ENCODE measurements at regions not wholly inside any gene's neighbourhood (a gene's known extent, or its start where the extent isn't known, plus 50 kb on each side); places are given as distances from the start of the nearest gene placed in this dataset.

DNA sequence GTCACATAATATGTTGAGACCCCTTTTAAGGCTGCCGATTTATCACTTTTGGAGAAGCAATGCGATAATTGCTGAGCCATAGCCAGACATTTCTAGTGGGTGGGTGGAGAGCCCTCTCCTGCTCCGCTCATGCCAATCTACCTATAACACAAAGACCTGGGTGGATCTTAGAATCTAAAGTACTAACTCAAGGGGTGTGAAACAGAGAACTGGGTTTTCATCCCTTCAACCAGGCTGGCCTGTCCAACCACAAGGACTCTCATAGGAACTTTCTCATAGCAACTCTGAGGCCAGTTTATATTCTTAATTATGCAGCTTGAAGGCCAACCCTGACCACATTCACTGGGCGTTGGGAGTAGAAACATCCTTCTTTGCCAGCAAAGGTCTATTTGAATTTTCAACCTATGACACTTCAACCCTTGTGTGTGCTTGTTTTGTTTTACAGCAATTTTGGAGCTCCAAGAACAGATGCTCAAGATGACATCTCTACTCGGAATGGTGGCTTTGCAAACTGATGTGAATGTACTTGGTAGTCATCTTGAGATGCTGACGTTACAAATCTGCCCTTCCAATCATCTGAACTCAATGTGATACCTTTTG lies 1198.2 kb upstream of the AUTS2 start:
- TF ChIP-seq POLR2AphosphoS5 (IDR thresholded peaks at IDR 0.05): no peak
- TF ChIP-seq, protein P1, sequence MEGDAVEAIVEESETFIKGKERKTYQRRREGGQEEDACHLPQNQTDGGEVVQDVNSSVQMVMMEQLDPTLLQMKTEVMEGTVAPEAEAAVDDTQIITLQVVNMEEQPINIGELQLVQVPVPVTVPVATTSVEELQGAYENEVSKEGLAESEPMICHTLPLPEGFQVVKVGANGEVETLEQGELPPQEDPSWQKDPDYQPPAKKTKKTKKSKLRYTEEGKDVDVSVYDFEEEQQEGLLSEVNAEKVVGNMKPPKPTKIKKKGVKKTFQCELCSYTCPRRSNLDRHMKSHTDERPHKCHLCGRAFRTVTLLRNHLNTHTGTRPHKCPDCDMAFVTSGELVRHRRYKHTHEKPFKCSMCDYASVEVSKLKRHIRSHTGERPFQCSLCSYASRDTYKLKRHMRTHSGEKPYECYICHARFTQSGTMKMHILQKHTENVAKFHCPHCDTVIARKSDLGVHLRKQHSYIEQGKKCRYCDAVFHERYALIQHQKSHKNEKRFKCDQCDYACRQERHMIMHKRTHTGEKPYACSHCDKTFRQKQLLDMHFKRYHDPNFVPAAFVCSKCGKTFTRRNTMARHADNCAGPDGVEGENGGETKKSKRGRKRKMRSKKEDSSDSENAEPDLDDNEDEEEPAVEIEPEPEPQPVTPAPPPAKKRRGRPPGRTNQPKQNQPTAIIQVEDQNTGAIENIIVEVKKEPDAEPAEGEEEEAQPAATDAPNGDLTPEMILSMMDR (IDR thresholded peaks at IDR 0.05): no peak
- TF ChIP-seq POLR2A (IDR thresholded peaks at IDR 0.05; ENCODE audit: low read depth): no peak

All from esophagus muscularis mucosa (tissue), 3 donors.